Activated CD4-positive, alpha-beta T cell treated with anti-CD3 and anti-CD28 coated beads, Interleukin-2, amount 10 ng/mL, durations not matched to agents 24 days and 14 days (primary cell): ENCODE measurements at regions not wholly inside any gene's neighbourhood (a gene's known extent, or its start where the extent isn't known, plus 50 kb on each side); places are given as distances from the start of the nearest gene placed in this dataset.
"Not testable (repeated sequence)": the region's sequence is repeated elsewhere in the genome, so short reads cannot be mapped to it uniquely, and the experiment has no call there.

ENCODE experiments used
- DNase-seq: peaks from one replicate; pipeline ENCODE4 v3.0.0; 2022
- H3K27ac Mint-ChIP-seq: one replicate; pipeline ENCODE4 v1.8.0; 2022; ENCODE audit warnings: mild to moderate bottlenecking, mixed read lengths
- H3K27me3 Mint-ChIP-seq: one replicate; pipeline ENCODE4 v1.8.0; 2022; ENCODE audit warnings: mixed read lengths
- H3K36me3 Mint-ChIP-seq: one replicate; pipeline ENCODE4 v1.8.0; 2022; ENCODE audit warnings: low read depth, mild to moderate bottlenecking, mixed read lengths
- H3K4me1 Mint-ChIP-seq: one replicate; pipeline ENCODE4 v1.8.0; 2021; ENCODE audit warnings: mixed read lengths
- H3K4me3 Mint-ChIP-seq: one replicate; pipeline ENCODE4 v1.8.0; 2022; ENCODE audit warnings: mild to moderate bottlenecking, moderate library complexity, mixed read lengths
- H3K9me3 Mint-ChIP-seq: one replicate; pipeline ENCODE4 v1.8.0; 2021; ENCODE audit warnings: mixed read lengths
- intact Hi-C: fragments of 100-400 bp; cut with micrococcal nuclease; formaldehyde crosslinking; loops from one replicate; pipeline ENCODE4 v1.15.1; 2023

GRCh38 chr15:87703327-87704111, 553.0 kb downstream of the NTRK3 start:
- H3K4me3 Mint-ChIP-seq: no peak overlapping the region
- DNase-seq: no peak
- H3K27ac Mint-ChIP-seq: no peak overlapping the region
- intact Hi-C loops: no loop called here
- H3K4me1 Mint-ChIP-seq: no peaks in the 10 kb centered on the region
- H3K9me3 Mint-ChIP-seq: no peaks in the 10 kb centered on the region
- no peaks in the 10 kb centered on the region for H3K36me3 Mint-ChIP-seq
- H3K27me3 Mint-ChIP-seq: no peaks in the 10 kb centered on the region

- Mint-ChIP-seq H3K4me3 (no peak overlapping the region), H3K36me3 (no peaks in the 10 kb centered on the region), H3K27ac (no peak overlapping the region), H3K9me3 (no peaks in the 10 kb centered on the region), H3K27me3 (no peaks in the 10 kb centered on the region), H3K4me1 (no peaks in the 10 kb centered on the region)
- intact Hi-C loops: no loop called here
- DNase-seq: no peak
These were observed 554.3 kb downstream of the NTRK3 start for GRCh38 chr15:87702270-87702669.

GRCh38 chr15:87698467-87698866, 558.1 kb downstream of the NTRK3 start:
- H3K36me3 Mint-ChIP-seq, H3K4me1 Mint-ChIP-seq, H3K4me3 Mint-ChIP-seq, H3K27me3 Mint-ChIP-seq, DNase-seq, H3K27ac Mint-ChIP-seq, H3K9me3 Mint-ChIP-seq, intact Hi-C loops: not testable (repeated sequence)

- Mint-ChIP-seq H3K27me3 (no peaks in the 10 kb centered on the region), H3K4me3 (no peak overlapping the region), H3K27ac (no peak overlapping the region), H3K4me1 (peaks cover 4% of the 10 kb centered on the region), H3K9me3 (peaks cover 6% of the 10 kb centered on the region), H3K36me3 (no peaks in the 10 kb centered on the region)
- no peak for DNase-seq
- intact Hi-C loops: no loop called here
These were observed 566.8 kb downstream of the NTRK3 start for GRCh38 chr15:87689716-87690115.

GRCh38 chr15:87687523-87687870, 569.0 kb downstream of the NTRK3 start:
- Mint-ChIP-seq H3K4me3 (no peak overlapping the region), H3K9me3 (peaks cover 7% of the 10 kb centered on the region), H3K27ac (no peak overlapping the region), H3K27me3 (no peaks in the 10 kb centered on the region), H3K36me3 (no peaks in the 10 kb centered on the region), H3K4me1 (peaks cover 4% of the 10 kb centered on the region)
- no peak for DNase-seq
- intact Hi-C loops: no loop called here

GRCh38 chr15:87686841-87687522, 569.6 kb downstream of the NTRK3 start:
- no peak for DNase-seq
- Mint-ChIP-seq H3K9me3 (peaks cover 5% of the 10 kb centered on the region), H3K27ac (no peak overlapping the region), H3K4me1 (peaks cover 4% of the 10 kb centered on the region), H3K27me3 (no peaks in the 10 kb centered on the region), H3K36me3 (no peaks in the 10 kb centered on the region), H3K4me3 (no peak overlapping the region)
- intact Hi-C loops: no loop called here

GRCh38 chr15:87686339-87686738, 570.2 kb downstream of the NTRK3 start:
- H3K4me3 Mint-ChIP-seq: no peak overlapping the region

GRCh38 chr15:87682527-87682926, 574.0 kb downstream of the NTRK3 start:
- DNase-seq: no peak
- no peak overlapping the region for H3K4me3 Mint-ChIP-seq
- no peaks in the 10 kb centered on the region for H3K36me3 Mint-ChIP-seq
- intact Hi-C loops: no loop called here
- H3K27ac Mint-ChIP-seq: no peak overlapping the region
- peaks cover 15% of the 10 kb centered on the region for H3K9me3 Mint-ChIP-seq
- H3K4me1 Mint-ChIP-seq: peaks cover 3% of the 10 kb centered on the region
- no peaks in the 10 kb centered on the region for H3K27me3 Mint-ChIP-seq

More at GRCh38 chr15:87686339-87686738, 570.2 kb downstream of the NTRK3 start:
- no peak overlapping the region for H3K27ac Mint-ChIP-seq
- no peaks in the 10 kb centered on the region for H3K27me3 Mint-ChIP-seq
- intact Hi-C loops: no loop called here
- no peaks in the 10 kb centered on the region for H3K36me3 Mint-ChIP-seq
- peaks cover 3% of the 10 kb centered on the region for H3K9me3 Mint-ChIP-seq
- peaks cover 4% of the 10 kb centered on the region for H3K4me1 Mint-ChIP-seq
- no peak for DNase-seq

GRCh38 chr15:87681104-87681503, 575.4 kb downstream of the NTRK3 start:
- Mint-ChIP-seq H3K27ac (no peak overlapping the region), H3K36me3 (no peaks in the 10 kb centered on the region), H3K27me3 (no peaks in the 10 kb centered on the region), H3K4me1 (peaks cover 3% of the 10 kb centered on the region), H3K9me3 (peaks cover 17% of the 10 kb centered on the region), H3K4me3 (no peak overlapping the region)
- DNase-seq: no peak
- intact Hi-C loops: no loop called here

GRCh38 chr15:87680208-87680607, 576.3 kb downstream of the NTRK3 start:
- peaks cover 3% of the 10 kb centered on the region for H3K4me1 Mint-ChIP-seq
- no peaks in the 10 kb centered on the region for H3K27me3 Mint-ChIP-seq
- no peak overlapping the region for H3K4me3 Mint-ChIP-seq
- DNase-seq: no peak
- intact Hi-C loops: no loop called here
- peaks cover 22% of the 10 kb centered on the region for H3K9me3 Mint-ChIP-seq
- H3K36me3 Mint-ChIP-seq: no peaks in the 10 kb centered on the region
- H3K27ac Mint-ChIP-seq: no peak overlapping the region

GRCh38 chr15:87675271-87675670, 581.3 kb downstream of the NTRK3 start:
- Mint-ChIP-seq H3K27me3 (no peaks in the 10 kb centered on the region), H3K4me3 (no peak overlapping the region), H3K9me3 (peaks cover 26% of the 10 kb centered on the region), H3K27ac (no peak overlapping the region), H3K4me1 (no peaks in the 10 kb centered on the region), H3K36me3 (no peaks in the 10 kb centered on the region)
- intact Hi-C loops: no loop called here
- no peak for DNase-seq

GRCh38 chr15:87672309-87673288, 583.9 kb downstream of the NTRK3 start:
- H3K4me1 Mint-ChIP-seq: no peaks in the 10 kb centered on the region
- intact Hi-C loops: no loop called here
- H3K27me3 Mint-ChIP-seq: no peaks in the 10 kb centered on the region
- H3K4me3 Mint-ChIP-seq: no peak overlapping the region
- no peak for DNase-seq
- H3K27ac Mint-ChIP-seq: no peak overlapping the region
- peaks cover 31% of the 10 kb centered on the region for H3K9me3 Mint-ChIP-seq
- no peaks in the 10 kb centered on the region for H3K36me3 Mint-ChIP-seq

GRCh38 chr15:87671289-87671688, 585.2 kb downstream of the NTRK3 start:
- intact Hi-C loops: no loop called here
- no peak for DNase-seq
- H3K27me3 Mint-ChIP-seq: no peaks in the 10 kb centered on the region
- H3K36me3 Mint-ChIP-seq: no peaks in the 10 kb centered on the region
- H3K4me1 Mint-ChIP-seq: no peaks in the 10 kb centered on the region
- H3K27ac Mint-ChIP-seq: no peak overlapping the region
- peaks cover 28% of the 10 kb centered on the region for H3K9me3 Mint-ChIP-seq
- no peak overlapping the region for H3K4me3 Mint-ChIP-seq

GRCh38 chr15:87669846-87670245, 586.7 kb downstream of the NTRK3 start:
- no peaks in the 10 kb centered on the region for H3K36me3 Mint-ChIP-seq
- H3K4me1 Mint-ChIP-seq: no peaks in the 10 kb centered on the region
- DNase-seq: no peak
- intact Hi-C loops: no loop called here
- peaks cover 23% of the 10 kb centered on the region for H3K9me3 Mint-ChIP-seq
- H3K27me3 Mint-ChIP-seq: no peaks in the 10 kb centered on the region
- H3K27ac Mint-ChIP-seq: no peak overlapping the region
- no peak overlapping the region for H3K4me3 Mint-ChIP-seq
